ENCODE measurements at regions not wholly inside any gene's neighbourhood (a gene's known extent, or its start where the extent isn't known, plus 50 kb on each side); places are given as distances from the start of the nearest gene placed in this dataset.

- Histone ChIP-seq H3K79me2 (ENCODE audit: control insufficient read depth, low read length) (no peaks in the 10 kb centered on the region), H3K4me2 (ENCODE audit: low read length) (no peak overlapping the region), H4K20me1 (ENCODE audit: control insufficient read depth, insufficient read depth, low read depth, low read length) (no peaks in the 10 kb centered on the region), H3F3A (ENCODE audit: control insufficient read depth, insufficient read depth) (no peaks in the 10 kb centered on the region), H3K27me3 (ENCODE audit: control insufficient read depth, low read length) (no peaks in the 10 kb centered on the region), H3K9me2 (replicated peaks; ENCODE audit: control insufficient read depth, low read length) (no peaks in the 10 kb centered on the region), H3K36me3 (ENCODE audit: control insufficient read depth, low read length) (no peaks in the 10 kb centered on the region), H3K4me1 (ENCODE audit: control insufficient read depth, low read length) (no peaks in the 10 kb centered on the region), H3K27ac (ENCODE audit: low read depth, low read length) (no peak overlapping the region), H3K9me3 (ENCODE audit: control insufficient read depth, insufficient read depth, low read length) (peaks cover 8% of the 10 kb centered on the region; the same call in 1 of the 2 replicates), H3K4me3 (ENCODE audit: low read length) (no peak overlapping the region)
- TF ChIP-seq, protein P1, sequence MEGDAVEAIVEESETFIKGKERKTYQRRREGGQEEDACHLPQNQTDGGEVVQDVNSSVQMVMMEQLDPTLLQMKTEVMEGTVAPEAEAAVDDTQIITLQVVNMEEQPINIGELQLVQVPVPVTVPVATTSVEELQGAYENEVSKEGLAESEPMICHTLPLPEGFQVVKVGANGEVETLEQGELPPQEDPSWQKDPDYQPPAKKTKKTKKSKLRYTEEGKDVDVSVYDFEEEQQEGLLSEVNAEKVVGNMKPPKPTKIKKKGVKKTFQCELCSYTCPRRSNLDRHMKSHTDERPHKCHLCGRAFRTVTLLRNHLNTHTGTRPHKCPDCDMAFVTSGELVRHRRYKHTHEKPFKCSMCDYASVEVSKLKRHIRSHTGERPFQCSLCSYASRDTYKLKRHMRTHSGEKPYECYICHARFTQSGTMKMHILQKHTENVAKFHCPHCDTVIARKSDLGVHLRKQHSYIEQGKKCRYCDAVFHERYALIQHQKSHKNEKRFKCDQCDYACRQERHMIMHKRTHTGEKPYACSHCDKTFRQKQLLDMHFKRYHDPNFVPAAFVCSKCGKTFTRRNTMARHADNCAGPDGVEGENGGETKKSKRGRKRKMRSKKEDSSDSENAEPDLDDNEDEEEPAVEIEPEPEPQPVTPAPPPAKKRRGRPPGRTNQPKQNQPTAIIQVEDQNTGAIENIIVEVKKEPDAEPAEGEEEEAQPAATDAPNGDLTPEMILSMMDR (IDR thresholded peaks at IDR 0.05; ENCODE audit: low read depth, low read length, poor library complexity, severe bottlenecking), result no peak
- no peak for TF ChIP-seq EZH2phosphoT487 (IDR thresholded peaks at IDR 0.05; ENCODE audit: borderline replicate concordance, low read length)
Measured at GRCh38 chr5:17339841-17340240, 122.4 kb downstream of the BASP1 start.

DNA sequence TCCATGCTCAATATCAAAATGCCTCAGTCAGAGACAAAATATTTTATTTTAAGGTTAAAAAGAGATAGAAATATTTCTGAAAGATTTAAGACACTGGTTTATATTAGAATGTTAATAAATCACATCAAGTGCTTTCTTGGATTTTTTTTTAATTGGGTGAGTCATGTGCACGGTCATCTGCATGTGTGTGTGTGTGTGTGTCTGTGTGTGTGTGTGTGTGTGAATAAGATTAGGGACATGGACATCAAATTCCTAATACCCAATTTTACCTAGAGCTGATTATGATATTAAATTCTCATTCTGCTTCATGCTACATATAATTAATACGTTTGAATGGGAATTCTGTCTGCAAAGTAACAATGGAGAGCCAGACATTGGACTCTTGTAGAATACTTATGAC is 122.9 kb downstream of the BASP1 start:
- Histone ChIP-seq H3K9me3 (ENCODE audit: control insufficient read depth, insufficient read depth, low read length) (peaks cover 8% of the 10 kb centered on the region; the same call in 1 of the 2 replicates), H3K4me2 (ENCODE audit: low read length) (no peak overlapping the region), H3K27me3 (ENCODE audit: control insufficient read depth, low read length) (no peaks in the 10 kb centered on the region), H3K36me3 (ENCODE audit: control insufficient read depth, low read length) (no peaks in the 10 kb centered on the region), H3K4me1 (ENCODE audit: control insufficient read depth, low read length) (no peaks in the 10 kb centered on the region), H3K9me2 (replicated peaks; ENCODE audit: control insufficient read depth, low read length) (no peaks in the 10 kb centered on the region), H3F3A (ENCODE audit: control insufficient read depth, insufficient read depth) (no peaks in the 10 kb centered on the region), H3K79me2 (ENCODE audit: control insufficient read depth, low read length) (no peaks in the 10 kb centered on the region), H3K4me3 (ENCODE audit: low read length) (no peak overlapping the region), H3K27ac (ENCODE audit: low read depth, low read length) (no peak overlapping the region), H4K20me1 (ENCODE audit: control insufficient read depth, insufficient read depth, low read depth, low read length) (no peaks in the 10 kb centered on the region)
- no peak for TF ChIP-seq EZH2phosphoT487 (IDR thresholded peaks at IDR 0.05; ENCODE audit: borderline replicate concordance, low read length)
- TF ChIP-seq, protein P1 (IDR thresholded peaks at IDR 0.05; ENCODE audit: low read depth, low read length, poor library complexity, severe bottlenecking), result no peak

- no peak overlapping the region for H3K27ac ChIP-seq (ENCODE audit: low read depth, low read length)
- H4K20me1 ChIP-seq (ENCODE audit: control insufficient read depth, insufficient read depth, low read depth, low read length), result no peaks in the 10 kb centered on the region
- no peak overlapping the region for H3K4me3 ChIP-seq (ENCODE audit: low read length)
- no peaks in the 10 kb centered on the region for H3F3A ChIP-seq (ENCODE audit: control insufficient read depth, insufficient read depth)
- no peak overlapping the region for H3K4me2 ChIP-seq (ENCODE audit: low read length)
- TF ChIP-seq, protein P1 (IDR thresholded peaks at IDR 0.05; ENCODE audit: low read depth, low read length, poor library complexity, severe bottlenecking), result no peak
- TF ChIP-seq EZH2phosphoT487 (IDR thresholded peaks at IDR 0.05; ENCODE audit: borderline replicate concordance, low read length), result no peak
- H3K27me3 ChIP-seq (ENCODE audit: control insufficient read depth, low read length), result no peaks in the 10 kb centered on the region
- no peaks in the 10 kb centered on the region for H3K9me2 ChIP-seq (replicated peaks; ENCODE audit: control insufficient read depth, low read length)
- H3K79me2 ChIP-seq (ENCODE audit: control insufficient read depth, low read length), result no peaks in the 10 kb centered on the region
- H3K4me1 ChIP-seq (ENCODE audit: control insufficient read depth, low read length), result no peaks in the 10 kb centered on the region
- peaks cover 8% of the 10 kb centered on the region; the same call in 1 of the 2 replicates for H3K9me3 ChIP-seq (ENCODE audit: control insufficient read depth, insufficient read depth, low read length)
- no peaks in the 10 kb centered on the region for H3K36me3 ChIP-seq (ENCODE audit: control insufficient read depth, low read length)
Measured at GRCh38 chr5:17340819-17341218, 123.4 kb downstream of the BASP1 start.

Measured in DOHH2 (cell line).